ENCODE measurements at regions not wholly inside any gene's neighbourhood (a gene's known extent, or its start where the extent isn't known, plus 50 kb on each side); places are given as distances from the start of the nearest gene placed in this dataset.
A peak's percentile ranks its signal among the peaks of the same experiment; 100 is the strongest.

- H3K36me3 ChIP-seq, result no peaks in the 10 kb centered on the region
- FAIRE-seq (no peak), DNase-seq (no peak), ATAC-seq (peak in 2 of 4 donors; percentile 21 to 26)
- 38 to 41% methylated on average over 4 of the region's 4 CpGs for WGBS, 2 donors
- no peaks in the 10 kb centered on the region for H3K4me1 ChIP-seq
- TF ChIP-seq CTCF (IDR thresholded peaks at IDR 0.05), result no peak
- no peak overlapping the region for H3K27ac ChIP-seq
- no peaks in the 10 kb centered on the region for H3K27me3 ChIP-seq
- H3K4me3 ChIP-seq, result no peak overlapping the region
- no peaks in the 10 kb centered on the region for H3K9me3 ChIP-seq
- intact Hi-C loops (cut with DNase I), result no loop called here
Observed at GRCh38 chr7:47024991-47025390, 556.9 kb downstream of the TNS3 start.

GRCh38 chr7:47008461-47008860 is 573.5 kb downstream of the TNS3 start:
- intact Hi-C loops (cut with DNase I), result no loop called here
- H3K27me3 ChIP-seq, result no peaks in the 10 kb centered on the region
- H3K4me1 ChIP-seq, result no peaks in the 10 kb centered on the region
- H3K9me3 ChIP-seq, result no peaks in the 10 kb centered on the region
- no peaks in the 10 kb centered on the region for H3K36me3 ChIP-seq
- no peak for FAIRE-seq
- no peak for DNase-seq
- no peak for TF ChIP-seq CTCF (IDR thresholded peaks at IDR 0.05)
- H3K4me3 ChIP-seq, result no peak overlapping the region
- WGBS, 2 donors, result 77 to 90% methylated on average over 1 of the region's 1 CpG
- no peak overlapping the region for H3K27ac ChIP-seq
- no peak for ATAC-seq

- no peak overlapping the region for H3K4me3 ChIP-seq
- H3K9me3 ChIP-seq, result no peaks in the 10 kb centered on the region
- 67 to 73% methylated on average over 5 of the region's 5 CpGs for WGBS, 2 donors
- no peak for TF ChIP-seq CTCF (IDR thresholded peaks at IDR 0.05)
- H3K36me3 ChIP-seq, result no peaks in the 10 kb centered on the region
- DNase-seq, result no peak
- intact Hi-C loops (cut with DNase I), result no loop called here
- no peak overlapping the region for H3K27ac ChIP-seq
- no peaks in the 10 kb centered on the region for H3K4me1 ChIP-seq
- no peak for FAIRE-seq
- ATAC-seq, result no peak
- no peaks in the 10 kb centered on the region for H3K27me3 ChIP-seq
Observed at GRCh38 chr7:47007471-47007870, 574.4 kb downstream of the TNS3 start.

- WGBS, 2 donors, result 75 to 86% methylated on average over 1 of the region's 1 CpG
- intact Hi-C loops (cut with DNase I), result no loop called here
Observed at GRCh38 chr7:47000561-47000960, 581.4 kb downstream of the TNS3 start.

GRCh38 chr7:46999866-47000265 is 582.0 kb downstream of the TNS3 start:
- DNase-seq, result no peak
- H3K4me3 ChIP-seq, result no peak overlapping the region
- H3K36me3 ChIP-seq, result no peaks in the 10 kb centered on the region
- ATAC-seq, result no peak
- no peak for TF ChIP-seq CTCF (IDR thresholded peaks at IDR 0.05)
- intact Hi-C loops (cut with DNase I), result no loop called here
- no peak overlapping the region for H3K27ac ChIP-seq
- no peaks in the 10 kb centered on the region for H3K4me1 ChIP-seq
- no peak for FAIRE-seq
- H3K27me3 ChIP-seq, result no peaks in the 10 kb centered on the region
- no peaks in the 10 kb centered on the region for H3K9me3 ChIP-seq

More at GRCh38 chr7:47000561-47000960, 581.4 kb downstream of the TNS3 start:
- Histone ChIP-seq H3K4me1 (no peaks in the 10 kb centered on the region), H3K27ac (no peak overlapping the region), H3K36me3 (no peaks in the 10 kb centered on the region), H3K4me3 (no peak overlapping the region), H3K9me3 (no peaks in the 10 kb centered on the region), H3K27me3 (no peaks in the 10 kb centered on the region)
- FAIRE-seq (no peak), DNase-seq (no peak), ATAC-seq (no peak)
- no peak for TF ChIP-seq CTCF (IDR thresholded peaks at IDR 0.05)
